Epithelial cell of esophagus (primary cell): ENCODE measurements at regions not wholly inside any gene's neighbourhood (a gene's known extent, or its start where the extent isn't known, plus 50 kb on each side); places are given as distances from the start of the nearest gene placed in this dataset.

Experiments used
- DNase-seq: peaks from one replicate; pipeline ENCODE4 v3.0.0; 2010; ENCODE audit warnings: low read depth
- H3K4me3 ChIP-seq: 2 replicates; pipeline ENCODE4 v1.5.1; 2011; ENCODE audit warnings: mild to moderate bottlenecking, low read length, control low read depth
- TF ChIP-seq, protein P1 (sequence below): IDR thresholded peaks from 2 replicates; pipeline ENCODE4 v1.5.1; 2011; ENCODE audit warnings: low read depth, mild to moderate bottlenecking, low read length, control low read depth, inconsistent platforms; ENCODE audit not compliant: insufficient read depth; ENCODE audit errors: missing control alignments

GRCh38 chr5:3996707-3997336 is 401.2 kb downstream of the IRX1 start:
- H3K4me3 ChIP-seq: no peak overlapping the region
- TF ChIP-seq, protein P1, sequence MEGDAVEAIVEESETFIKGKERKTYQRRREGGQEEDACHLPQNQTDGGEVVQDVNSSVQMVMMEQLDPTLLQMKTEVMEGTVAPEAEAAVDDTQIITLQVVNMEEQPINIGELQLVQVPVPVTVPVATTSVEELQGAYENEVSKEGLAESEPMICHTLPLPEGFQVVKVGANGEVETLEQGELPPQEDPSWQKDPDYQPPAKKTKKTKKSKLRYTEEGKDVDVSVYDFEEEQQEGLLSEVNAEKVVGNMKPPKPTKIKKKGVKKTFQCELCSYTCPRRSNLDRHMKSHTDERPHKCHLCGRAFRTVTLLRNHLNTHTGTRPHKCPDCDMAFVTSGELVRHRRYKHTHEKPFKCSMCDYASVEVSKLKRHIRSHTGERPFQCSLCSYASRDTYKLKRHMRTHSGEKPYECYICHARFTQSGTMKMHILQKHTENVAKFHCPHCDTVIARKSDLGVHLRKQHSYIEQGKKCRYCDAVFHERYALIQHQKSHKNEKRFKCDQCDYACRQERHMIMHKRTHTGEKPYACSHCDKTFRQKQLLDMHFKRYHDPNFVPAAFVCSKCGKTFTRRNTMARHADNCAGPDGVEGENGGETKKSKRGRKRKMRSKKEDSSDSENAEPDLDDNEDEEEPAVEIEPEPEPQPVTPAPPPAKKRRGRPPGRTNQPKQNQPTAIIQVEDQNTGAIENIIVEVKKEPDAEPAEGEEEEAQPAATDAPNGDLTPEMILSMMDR: no peak
- no peak for DNase-seq

- TF ChIP-seq, protein P1: no peak
- H3K4me3 ChIP-seq: no peak overlapping the region
- no peak for DNase-seq
Observed at GRCh38 chr5:3997670-3998069, 402.0 kb downstream of the IRX1 start.

- TF ChIP-seq, protein P1: no peak
- H3K4me3 ChIP-seq: no peak overlapping the region
Observed at GRCh38 chr5:3999929-4000328, 404.3 kb downstream of the IRX1 start.

DNA sequence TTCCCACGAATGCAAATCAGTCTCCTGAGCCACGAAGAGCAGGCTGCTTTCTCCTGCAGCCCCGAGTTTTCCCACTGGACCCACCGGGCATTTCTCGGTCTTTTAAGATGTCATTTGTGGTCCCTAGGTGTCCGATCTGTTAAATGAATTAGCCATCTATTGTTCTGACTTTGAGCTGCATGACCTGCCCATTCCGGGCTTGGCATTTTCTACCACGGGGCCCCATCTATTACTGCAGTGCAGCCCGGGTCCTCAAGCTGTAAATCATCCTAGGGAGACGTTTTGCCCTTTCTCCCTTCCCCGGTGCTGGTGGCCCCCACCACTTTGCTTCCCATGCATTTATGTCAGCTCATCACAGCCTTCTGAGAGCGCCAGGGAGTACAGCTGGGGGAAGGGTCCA is 405.4 kb downstream of the IRX1 start:
- TF ChIP-seq, protein P1: no peak
- H3K4me3 ChIP-seq: no peak overlapping the region
- DNase-seq: no peak

More at GRCh38 chr5:3999929-4000328, 404.3 kb downstream of the IRX1 start:
- no peak for DNase-seq

DNA sequence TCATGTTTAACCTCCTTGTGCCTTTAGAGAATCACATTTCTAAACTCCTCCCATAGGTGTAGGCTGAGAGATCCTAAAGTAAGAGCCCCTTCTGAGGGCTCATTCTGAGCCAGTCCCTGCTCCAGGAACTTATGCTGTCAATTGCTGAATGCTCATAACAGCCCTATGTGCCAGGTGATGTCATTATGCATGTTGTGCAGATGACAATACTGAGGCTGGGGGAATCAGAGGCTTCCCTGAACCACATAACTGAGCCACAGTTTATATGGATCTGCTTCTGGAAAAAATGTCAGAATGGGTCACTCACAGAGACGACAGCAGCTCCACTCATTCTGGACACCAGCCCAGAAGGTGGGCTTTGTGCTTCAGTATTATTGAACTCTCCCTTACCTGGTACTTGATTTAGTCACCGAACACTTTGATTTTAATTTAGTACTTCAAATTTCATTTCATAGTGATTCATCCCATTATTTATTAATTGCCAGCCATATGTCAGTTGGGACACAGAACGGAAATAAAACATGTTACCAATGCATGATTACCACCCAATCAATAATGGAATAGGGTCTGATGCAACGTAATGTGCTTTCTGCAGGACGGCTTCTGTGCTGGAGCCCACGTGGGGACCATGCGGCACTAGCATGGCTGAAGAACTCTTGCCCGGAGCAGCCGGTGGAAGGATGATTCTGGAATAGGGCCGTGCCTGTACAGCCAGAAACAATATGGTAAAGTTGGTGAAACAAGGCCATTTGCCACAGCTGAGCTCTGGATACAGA is 406.3 kb downstream of the IRX1 start:
- no peak for DNase-seq
- TF ChIP-seq, protein P1: no peak
- H3K4me3 ChIP-seq: no peak overlapping the region

GRCh38 chr5:4005335-4005734 is 409.7 kb downstream of the IRX1 start:
- no peak for DNase-seq

More at GRCh38 chr5:4005335-4005734, 409.7 kb downstream of the IRX1 start:
- TF ChIP-seq, protein P1: no peak
- no peak overlapping the region for H3K4me3 ChIP-seq
